ENCODE measurements at regions not wholly inside any gene's neighbourhood (a gene's known extent, or its start where the extent isn't known, plus 50 kb on each side); places are given as distances from the start of the nearest gene placed in this dataset.

- no peak for DNase-seq (ENCODE audit: low spot score)
- Histone ChIP-seq H3K27ac (no peak overlapping the region), H3K4me3 (no peak overlapping the region)
- no peak for TF ChIP-seq CTCF (IDR thresholded peaks at IDR 0.05)
Measured at GRCh38 chr12:87227162-87227561, 802.0 kb downstream of the C12orf50 start.

DNA sequence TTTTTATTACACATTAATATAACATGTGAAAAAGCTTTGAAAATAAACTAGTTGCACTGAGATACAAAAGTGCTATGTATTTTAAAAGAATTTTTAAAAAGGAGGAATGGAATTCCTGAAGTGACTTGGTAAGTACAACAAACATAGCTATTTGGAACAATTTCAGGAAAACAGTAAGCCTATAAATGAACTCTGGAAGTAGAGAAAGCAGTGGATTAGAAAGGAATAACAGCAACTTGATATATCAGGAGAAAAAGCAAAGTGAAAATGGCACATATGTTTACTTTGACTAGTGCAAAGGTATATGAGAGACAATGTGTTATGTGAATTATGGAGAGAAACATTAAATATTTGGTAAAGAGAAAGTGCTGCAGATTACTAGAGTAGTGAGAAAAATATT lies 811.7 kb downstream of the C12orf50 start:
- no peak for DNase-seq (ENCODE audit: low spot score)
- no peak for TF ChIP-seq CTCF (IDR thresholded peaks at IDR 0.05)
- no peak overlapping the region for H3K27ac ChIP-seq
- H3K4me3 ChIP-seq: no peak overlapping the region

GRCh38 chr12:87216436-87216835 lies 812.8 kb downstream of the C12orf50 start:
- H3K27ac ChIP-seq: no peak overlapping the region
- no peak for DNase-seq (ENCODE audit: low spot score)
- no peak for TF ChIP-seq CTCF (IDR thresholded peaks at IDR 0.05)
- no peak overlapping the region for H3K4me3 ChIP-seq

DNA sequence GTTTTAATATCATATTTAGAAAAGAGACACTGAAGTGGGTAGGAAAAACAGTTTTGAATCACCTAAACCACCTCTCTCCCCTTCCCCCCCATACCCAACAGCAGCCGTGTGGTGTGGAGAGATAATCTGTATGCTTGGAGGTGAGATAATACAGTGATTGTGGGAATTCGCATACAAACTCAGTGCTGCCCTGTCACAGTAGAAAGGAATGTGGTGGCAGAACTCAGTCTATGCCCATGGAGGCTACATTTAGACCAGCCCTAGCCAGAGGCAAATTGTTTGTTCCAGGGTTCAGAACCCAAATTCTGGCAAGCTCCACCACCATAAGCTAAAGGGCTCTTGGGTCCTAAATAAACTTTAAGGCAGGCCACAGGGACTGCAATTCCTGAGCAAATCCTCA lies 827.0 kb downstream of the C12orf50 start:
- TF ChIP-seq CTCF (IDR thresholded peaks at IDR 0.05): no peak
- H3K27ac ChIP-seq: no peak overlapping the region
- no peak for DNase-seq (ENCODE audit: low spot score)
- H3K4me3 ChIP-seq: no peak overlapping the region

- H3K4me3 ChIP-seq: no peak overlapping the region
- no peak overlapping the region for H3K27ac ChIP-seq
- no peak for DNase-seq (ENCODE audit: low spot score)
- TF ChIP-seq CTCF (IDR thresholded peaks at IDR 0.05): no peak
Measured at GRCh38 chr12:87201598-87201997, 827.6 kb downstream of the C12orf50 start.

- TF ChIP-seq CTCF (IDR thresholded peaks at IDR 0.05): no peak
- no peak for DNase-seq (ENCODE audit: low spot score)
- Histone ChIP-seq H3K27ac (no peak overlapping the region), H3K4me3 (no peak overlapping the region)
Measured at GRCh38 chr12:87200289-87200979, 828.8 kb downstream of the C12orf50 start.

GRCh38 chr12:87198181-87198580 lies 831.0 kb downstream of the C12orf50 start:
- no peak for TF ChIP-seq CTCF (IDR thresholded peaks at IDR 0.05)
- no peak overlapping the region for H3K4me3 ChIP-seq
- no peak for DNase-seq (ENCODE audit: low spot score)
- H3K27ac ChIP-seq: no peak overlapping the region

Data from coronary artery (tissue), 2 donors.